Activated CD4-positive, alpha-beta T cell treated with anti-CD3 and anti-CD28 coated beads, Interleukin-2, amount 50 U/mL, for 4 hours (primary cell): ENCODE measurements at regions not wholly inside any gene's neighbourhood (a gene's known extent, or its start where the extent isn't known, plus 50 kb on each side); places are given as distances from the start of the nearest gene placed in this dataset.

Experiments used
- DNase-seq, 2 experiments: peaks; one replicate each; pipeline ENCODE4 v3.0.0-alpha.2; 2020

DNA sequence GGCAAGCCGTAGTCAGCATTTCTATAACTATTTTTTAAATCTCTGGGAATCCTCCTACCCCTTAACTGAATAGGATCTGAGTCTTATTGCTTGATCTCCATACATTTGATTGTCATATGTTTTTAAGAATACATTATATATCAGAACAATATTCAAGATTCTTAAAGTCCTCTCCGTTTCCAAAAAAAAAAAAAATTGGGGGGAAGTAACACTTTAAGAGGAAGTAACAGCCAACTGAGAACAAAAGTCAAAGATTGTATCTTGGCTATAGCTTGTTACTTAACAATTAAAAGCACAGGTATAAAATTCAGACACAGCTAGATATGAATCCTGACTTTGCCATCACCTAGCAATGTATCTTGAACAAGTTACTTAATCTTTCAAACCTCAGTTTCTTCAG, 169.9 kb upstream of the ADO start:
- DNase-seq, result no peak

DNA sequence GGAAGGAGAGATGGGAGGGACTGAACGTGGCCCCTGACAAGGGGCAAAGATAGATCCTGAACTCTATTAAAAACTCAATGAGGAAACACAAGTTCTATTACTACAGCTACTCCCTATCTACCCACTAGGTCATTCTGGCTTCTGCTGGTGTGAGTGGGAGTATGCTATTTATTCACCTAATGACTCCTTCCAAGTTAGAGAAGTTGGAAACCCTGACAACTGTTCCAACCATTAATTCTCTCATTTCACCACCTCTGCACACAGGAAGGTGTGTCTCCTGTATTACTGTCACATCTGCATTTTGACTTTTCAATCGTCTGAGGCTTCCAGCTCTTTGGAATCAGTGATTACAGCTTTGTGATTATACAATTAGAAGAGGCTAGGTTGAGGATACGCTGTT, 169.4 kb upstream of the ADO start:
- no peak for DNase-seq

DNA sequence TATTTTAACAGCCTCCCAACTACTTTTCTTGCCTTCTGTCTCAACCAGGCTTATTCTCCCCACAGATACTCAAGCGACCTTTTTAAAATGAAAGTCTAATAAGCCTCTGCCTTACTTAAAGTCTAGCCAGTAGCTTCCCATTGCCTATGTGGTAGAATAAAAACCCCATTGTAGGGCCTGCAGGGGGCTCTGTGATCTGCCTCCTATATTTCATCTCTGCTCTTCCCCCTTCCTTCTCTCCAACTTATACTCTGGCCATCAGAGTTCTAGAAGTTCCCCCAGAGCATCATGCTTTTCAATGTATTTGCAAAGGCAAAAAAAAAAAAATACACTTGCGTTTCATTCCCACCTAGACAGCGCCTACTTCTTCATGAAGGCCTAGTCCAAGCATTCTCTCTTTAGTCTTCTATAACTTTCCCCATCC, 167.7 kb upstream of the ADO start:
- no peak for DNase-seq

DNA sequence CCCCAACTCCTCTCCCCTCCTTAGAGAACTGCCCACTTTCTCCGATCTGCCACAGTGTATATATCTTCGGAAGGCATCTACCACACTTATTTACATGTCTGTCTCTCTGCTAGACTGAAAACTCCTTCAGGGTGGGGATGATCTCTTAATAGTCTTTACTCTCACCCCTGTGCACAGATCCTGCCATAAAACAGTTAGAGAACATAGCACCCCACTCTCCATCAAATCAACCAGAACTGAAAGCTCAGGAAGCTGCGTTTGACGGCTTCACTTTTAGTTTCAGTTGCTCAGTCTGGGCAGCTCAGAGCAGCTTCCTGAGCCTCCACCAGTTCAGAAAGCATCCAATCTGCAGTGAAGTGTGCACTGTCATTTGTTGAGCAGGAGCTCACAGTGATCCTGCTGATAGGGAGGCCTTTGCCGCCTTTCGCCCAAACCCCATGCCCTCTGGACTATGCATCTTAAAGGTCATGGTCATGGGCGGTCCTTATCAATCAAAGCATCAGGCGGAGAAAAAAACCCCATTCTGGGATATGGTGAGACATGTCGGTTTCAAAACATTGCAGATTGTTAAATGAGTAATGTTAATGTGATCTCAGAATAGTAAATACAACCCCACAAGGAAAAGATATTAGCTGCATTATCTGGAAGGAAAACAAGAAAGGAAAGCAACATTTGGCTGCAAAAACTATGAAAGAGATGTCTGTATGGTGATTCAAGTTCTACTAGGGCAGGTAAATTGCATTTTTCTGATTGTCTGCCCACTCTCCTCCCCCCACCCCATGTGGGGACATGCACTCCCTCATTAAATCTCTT, 167.1 kb upstream of the ADO start:
- DNase-seq, result peak; percentile 43 to 55

DNA sequence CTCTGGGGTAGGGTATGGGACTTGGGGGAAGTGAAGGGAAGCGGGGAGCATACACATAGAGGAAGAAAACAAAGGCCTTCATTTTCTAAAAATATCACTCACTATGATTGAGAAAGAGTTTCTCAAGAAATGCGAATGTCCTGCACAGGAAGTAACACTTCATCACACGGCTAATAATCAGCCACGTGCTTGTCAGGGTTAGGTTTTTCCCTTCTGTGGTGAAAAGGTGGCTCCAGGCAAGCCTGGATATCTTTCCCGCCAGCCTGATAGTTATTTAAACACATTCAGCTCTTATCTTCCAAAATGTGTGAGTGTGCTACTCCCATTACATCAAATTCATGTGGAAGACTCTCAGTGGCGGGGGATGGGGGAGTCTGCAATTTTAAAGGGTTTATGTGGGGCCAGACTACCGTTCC, 166.4 kb upstream of the ADO start:
- no peak for DNase-seq

DNA sequence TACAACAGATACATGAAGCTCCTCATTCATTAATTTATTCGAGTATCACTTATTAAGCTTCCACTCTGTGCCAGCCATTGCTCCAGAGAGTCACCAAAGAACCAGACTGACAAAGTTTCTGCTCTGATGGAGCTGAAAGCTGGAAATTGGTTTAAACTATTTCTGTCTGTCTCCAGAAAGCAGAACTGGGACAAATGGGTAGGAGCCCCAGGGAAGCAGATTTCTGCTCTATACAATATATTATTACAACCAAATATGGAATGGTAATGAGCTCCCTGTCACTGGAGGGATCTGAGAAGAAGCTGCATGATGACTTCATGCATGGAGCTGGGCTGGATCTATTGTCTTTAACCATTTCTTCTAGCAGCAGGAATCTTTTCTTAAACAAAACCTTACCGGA, 165.4 kb upstream of the ADO start:
- DNase-seq, result no peak

DNA sequence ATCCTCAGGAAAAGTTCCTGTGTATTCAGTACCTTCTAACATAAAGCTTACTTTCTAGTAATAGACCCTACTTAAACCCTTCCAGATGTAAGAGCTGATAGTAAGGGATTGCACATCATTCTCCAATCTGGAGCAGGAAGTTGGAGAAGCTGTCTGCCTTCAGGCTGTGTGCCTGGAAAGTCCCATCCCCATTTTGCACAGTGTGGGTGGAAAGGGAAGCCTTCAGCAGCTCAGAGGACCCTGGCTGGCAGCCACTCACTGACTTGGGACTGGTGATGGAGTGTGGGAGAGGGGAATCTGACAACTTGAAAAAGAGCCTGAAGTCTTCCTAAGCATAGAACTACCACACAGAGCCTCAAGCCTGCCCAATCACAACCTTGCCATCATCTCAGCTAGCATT, 164.1 kb upstream of the ADO start:
- DNase-seq, result no peak

DNA sequence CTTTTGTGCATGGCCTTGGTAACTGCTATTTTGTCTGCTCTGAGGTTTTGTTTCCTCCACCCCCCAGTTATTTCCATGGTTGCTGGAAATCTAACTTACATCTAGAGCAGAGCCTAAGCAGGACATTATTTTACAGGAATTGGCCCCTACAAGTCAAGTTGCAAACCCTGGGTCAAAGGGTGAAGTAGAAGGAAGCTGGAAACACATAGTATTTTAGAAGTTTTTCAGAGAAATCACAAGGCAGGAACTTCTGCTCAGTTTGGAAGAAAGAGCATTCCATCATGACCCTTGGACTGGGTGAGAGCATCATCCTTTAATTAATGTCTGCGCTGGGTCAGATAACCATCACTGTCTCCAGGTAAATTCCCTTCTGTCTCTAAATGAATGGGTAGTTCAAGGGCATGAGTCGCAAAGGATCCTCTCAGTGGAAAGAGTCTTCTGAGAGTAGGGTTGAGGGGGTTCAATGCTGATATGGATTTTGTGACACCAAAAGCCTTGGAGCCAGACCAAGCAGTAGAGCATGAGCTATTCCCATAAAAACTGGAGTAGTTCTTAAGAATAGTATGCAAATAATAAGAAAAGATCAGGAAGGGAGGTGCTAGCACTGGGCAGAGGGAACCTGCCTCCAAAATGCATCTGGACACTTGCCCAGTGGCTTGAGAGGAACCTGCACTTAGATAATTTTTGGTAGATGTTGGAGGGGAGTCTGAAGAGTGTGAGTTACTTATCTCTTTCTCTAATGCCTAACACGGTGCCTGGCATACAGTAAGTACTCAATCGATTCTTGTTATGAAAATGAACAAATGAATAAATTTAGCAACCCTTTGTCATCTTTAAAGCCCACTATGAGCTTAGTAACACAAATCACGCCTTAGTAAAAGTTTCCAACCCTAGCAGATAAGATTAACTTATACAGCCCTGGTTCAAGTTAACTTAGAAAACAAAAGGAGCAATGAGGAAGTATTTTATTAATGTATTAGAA, 160.6 kb upstream of the ADO start:
- DNase-seq, result no peak

DNA sequence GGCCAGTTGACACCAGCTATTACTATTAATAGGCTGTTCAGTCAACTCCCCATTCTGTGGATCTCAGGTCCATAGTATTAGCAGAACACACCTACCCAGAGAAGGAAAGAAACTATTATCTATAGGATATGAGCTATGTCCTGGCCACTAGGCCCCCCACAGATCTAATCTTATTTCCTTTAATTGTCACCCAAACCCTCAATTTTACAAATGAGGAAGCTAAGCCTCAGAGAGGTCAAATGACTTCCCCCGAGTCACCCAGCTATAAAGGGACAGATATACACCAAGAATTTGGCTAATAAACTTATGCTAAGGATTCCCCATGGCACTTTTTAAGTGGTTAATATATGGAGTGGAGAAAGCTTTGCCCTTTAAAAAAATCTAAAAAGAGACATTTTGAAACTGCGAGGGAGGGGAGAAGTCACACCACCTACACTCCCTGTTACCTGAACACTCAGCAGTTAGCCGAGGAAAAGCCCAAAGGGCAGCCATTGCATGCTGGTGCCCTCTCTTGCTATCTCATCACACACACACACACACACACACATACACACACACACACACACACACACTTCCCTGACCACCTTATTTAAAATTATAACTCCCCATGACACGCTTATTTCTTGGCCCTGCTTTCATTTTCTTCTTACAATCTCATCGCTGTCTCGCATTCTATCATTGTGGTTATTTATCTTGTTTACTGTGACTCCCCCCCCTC, 157.0 kb upstream of the ADO start:
- DNase-seq, result no peak

DNA sequence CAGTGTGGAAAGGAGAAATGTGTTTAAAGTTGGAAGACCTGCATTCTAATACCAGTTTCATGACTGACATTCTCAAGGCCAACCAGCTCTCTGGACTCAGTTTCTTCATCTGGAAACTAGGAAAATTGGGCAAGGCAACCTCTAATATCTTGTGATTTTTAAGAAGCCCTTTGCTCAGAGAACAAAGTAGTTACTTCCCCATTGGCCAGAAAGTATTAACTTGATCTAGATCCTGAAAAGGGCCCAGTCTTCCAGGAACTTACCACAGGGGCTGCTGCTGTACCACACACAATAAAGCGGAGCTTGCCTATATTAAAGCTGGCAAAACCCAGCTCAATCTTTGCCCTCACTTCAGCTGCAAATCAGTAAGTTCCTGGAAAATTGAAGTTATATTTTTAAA, 155.6 kb upstream of the ADO start:
- no peak for DNase-seq

DNA sequence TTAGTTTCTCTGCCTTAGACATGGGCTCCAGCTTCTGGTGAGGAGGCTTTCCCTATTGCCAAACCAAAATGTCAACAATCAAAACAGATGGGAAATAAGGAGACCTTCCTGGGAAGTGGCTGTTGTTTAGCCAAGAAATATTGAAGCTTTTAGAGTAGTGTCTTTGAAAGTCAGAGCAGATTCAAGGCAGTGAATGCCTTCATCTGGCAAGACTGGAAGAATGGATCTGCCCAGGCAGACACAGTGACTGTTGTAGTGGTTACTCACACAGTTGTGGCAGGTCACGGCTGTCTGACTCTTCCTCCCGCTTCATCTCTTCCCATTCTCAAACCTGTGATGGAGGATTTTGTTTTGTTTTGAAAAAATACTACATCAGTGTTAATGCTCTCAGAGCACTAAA, 154.1 kb upstream of the ADO start:
- DNase-seq, result no peak

DNA sequence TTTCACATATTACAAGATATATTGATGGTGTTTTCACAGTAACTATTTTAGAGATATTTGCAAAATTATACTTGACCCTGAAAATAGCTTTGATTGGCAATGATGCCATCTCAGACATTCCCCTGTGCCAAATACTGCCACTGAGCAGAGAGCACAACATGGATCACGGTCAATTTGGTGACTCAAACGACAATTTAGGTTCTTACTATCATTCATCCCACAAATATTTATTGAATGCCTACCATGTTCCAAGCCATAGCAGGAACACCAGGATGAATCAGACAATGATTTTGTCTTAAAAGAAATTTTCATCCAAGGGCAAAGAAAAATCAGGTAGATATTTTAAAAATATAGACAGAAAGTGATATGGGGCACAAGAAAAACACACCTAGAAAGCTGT, 153.2 kb upstream of the ADO start:
- DNase-seq, result no peak

DNA sequence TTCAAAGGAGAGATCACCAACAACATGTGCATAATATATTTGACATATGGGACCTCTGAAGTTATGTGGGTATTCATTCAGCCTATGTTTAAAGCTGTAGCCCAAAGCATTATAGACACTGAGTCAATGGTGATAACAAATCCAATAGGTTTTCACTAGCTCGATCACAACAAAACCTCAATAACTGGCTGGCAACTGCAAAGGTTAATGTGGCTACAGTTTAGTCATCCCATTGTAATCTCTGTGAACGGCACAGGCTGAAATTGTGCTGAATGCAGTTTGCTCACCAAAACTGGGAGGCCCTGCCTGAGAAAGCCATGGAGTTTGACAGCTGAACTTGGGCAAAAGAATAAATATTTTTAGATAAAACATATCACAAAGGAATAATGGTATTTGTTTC, 152.4 kb upstream of the ADO start:
- no peak for DNase-seq

DNA sequence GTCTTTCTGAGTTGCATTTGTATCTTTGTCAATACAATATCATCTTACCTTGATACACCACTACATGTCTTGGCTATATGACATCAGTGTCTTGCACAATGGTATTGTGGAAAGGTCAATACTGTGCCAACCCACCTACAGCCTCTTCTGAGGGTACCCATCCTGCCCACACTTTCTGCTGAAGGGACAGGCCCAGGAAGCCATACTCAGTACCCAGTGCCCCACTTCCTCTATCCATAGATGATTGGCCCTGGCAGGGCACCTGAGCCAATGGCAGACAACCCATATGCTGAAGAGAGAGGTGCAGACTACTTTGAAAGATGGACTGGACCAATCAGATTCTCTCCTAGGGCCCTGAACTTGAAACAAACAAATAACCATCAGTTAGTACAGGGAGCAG, 152.0 kb upstream of the ADO start:
- DNase-seq, result no peak

DNA sequence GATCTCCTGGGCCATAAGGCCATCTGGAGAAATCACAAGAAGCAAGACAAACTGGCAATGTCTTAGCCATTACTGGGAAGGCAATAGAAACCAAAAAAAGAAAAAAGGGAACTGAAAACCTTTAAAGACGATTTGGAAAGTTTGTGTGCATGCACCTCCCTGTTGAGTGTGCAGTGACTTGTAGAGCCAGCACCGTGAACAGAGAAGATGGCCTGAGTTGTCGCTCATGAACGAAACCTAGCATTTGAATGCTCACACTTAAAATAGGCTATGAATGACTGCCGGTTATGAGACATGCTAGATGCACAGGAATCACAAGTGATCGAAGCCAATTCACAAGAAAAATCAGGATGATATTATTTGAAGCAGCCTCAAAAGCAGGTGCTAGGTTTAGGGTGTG, 151.3 kb upstream of the ADO start:
- no peak for DNase-seq

DNA sequence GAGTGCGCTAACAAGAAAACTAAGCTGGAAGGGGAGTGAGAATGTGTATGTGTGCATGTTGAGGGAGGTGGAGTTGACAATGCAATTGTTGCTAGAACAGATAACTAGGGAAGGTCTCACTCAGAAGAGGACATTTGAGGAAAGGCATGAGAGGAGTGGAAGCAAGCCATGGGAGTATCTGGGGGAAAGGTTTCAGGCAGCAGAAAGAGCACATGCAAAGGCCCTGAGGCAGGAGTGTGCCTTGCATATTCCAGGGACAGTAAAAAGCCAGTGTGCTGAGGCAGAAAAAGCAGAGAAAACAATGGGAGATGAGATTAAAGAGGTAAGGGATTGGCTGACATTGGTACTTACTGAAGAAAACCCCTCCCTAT, 149.6 kb upstream of the ADO start:
- DNase-seq, result no peak

DNA sequence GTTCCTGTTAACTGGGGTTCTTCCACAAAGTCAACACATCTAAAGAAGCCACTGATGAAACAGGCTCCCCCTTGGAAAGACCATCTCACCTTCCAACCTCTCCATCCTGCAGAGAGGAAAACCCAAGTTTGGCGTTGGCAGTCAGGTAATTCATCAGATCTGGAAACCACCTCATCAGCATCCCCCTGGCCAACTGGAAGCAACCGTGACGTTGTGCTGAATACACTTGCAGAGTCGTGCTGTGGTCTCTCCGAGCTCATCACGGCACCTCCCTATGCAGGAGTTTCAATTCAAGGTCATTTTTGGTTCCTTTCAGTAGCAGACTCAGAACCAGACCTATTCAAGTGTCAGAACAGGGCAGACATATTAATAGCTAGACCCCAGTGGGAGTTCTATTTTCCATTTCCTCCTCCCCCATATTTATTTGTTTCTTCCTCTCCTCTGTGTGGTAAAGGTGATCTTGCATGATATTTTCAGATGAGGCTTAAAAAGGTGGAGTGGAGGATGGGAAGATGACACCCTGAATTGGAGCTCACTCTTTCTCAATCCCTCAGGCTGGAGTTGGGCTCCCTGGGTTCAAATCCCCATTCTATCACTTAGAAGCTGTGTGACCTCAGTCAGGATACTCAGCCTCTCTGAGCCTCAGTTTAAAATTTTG, 149.1 kb upstream of the ADO start:
- DNase-seq, result no peak

DNA sequence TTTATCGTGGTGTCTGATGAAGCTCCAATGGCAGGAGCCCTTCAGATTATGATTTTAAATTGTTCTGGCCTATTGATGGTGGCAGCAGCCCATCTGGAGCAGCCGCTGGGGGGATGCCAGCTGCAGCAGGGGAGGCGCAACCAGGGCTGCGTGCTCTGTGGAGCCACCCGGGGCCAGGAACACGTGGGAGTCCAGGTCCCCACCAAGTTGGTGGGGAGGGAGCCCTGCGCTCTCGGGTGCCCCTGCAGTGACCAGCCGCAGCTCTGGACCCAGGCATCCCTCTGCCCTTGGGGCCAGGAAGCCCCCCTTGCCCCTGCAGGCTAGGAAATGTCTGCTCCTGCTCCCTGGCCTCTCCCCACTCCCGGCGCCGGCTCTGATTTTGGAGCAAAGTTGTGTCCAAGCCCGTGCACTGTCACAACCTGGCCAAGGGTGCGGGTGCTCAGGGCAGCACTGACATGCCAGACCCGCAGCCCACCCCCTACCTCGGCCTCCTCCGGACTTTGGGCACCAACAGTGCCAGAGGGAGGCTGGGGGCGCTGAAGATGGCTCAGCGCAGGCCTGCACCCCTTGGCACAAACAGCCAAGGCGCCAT, 147.2 kb upstream of the ADO start:
- DNase-seq, result no peak

DNA sequence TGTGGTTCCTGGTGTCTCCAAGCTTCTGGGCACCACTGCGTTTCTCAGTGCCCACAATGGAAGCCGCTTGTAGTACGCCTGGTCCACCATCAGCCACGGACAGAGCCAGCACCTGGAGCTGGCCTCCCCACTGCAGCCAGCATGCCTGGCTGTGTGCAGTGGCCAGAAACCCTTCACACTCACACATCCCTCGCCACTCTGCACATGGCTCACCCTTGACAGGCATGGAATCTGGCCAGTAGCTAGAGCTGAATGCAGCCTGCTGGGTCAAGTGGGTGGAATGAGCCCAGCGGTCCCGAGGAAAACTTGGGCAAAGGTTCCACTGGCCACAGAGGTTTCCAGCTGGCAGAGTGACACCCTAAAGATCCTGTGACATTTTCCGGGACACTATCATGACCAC, 146.0 kb upstream of the ADO start:
- DNase-seq, result no peak

DNA sequence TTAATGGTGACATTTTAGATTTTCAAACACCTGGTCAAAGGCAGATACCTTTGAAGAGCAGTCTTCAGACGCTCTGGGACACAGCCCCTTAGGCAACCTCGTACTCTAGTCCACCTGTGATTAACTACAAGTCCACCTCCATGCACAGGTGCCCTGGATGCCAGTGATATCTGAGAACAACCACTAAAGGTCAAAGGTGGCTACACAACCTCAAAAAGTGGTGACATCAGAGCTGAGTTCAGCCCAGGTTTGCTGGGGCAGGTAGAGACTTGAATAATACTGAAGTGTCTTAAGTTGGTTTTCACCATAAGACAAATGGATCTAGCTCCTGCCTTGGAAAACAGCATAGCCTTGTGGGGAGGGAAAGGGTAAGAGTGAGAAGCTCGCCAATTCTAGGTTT, 143.4 kb upstream of the ADO start:
- no peak for DNase-seq

DNA sequence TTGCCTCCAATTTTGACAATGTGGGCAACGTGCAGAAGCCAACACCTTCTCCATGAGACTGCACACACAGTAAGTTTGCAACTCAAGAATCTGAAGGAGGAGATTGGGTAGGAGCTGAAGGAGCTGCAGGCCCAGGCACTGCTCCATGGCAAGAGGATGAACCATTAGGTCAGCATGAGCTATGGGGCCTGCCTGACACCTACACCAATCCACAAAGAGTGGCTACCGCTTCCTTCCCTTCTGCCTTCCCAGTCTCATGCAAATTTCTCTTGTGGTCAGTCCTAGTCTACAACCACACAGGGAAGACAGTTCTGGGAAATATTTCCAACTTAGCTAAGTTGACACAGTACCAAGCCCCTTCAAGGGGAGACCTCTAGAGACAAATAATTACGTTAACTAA, 142.0 kb upstream of the ADO start:
- no peak for DNase-seq

DNA sequence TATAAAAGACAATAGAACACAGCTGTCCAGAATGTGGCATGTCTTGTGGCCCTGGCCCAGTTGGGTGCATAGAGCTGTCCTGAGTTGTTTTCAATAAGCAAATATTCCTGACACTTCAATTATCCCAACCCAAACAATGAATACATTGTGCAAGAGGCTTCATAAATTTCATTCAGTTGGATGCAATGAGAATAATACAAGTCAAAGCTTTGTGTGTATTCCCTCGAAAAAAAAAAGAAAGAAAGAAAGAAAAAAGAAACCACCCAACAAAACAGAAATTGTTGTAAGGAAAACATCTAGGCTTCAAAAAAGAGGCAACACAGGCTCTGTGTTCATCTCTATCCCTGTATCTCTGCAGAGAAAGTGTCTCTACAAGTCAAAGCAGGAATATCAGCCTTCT, 138.7 kb upstream of the ADO start:
- DNase-seq, result no peak

DNA sequence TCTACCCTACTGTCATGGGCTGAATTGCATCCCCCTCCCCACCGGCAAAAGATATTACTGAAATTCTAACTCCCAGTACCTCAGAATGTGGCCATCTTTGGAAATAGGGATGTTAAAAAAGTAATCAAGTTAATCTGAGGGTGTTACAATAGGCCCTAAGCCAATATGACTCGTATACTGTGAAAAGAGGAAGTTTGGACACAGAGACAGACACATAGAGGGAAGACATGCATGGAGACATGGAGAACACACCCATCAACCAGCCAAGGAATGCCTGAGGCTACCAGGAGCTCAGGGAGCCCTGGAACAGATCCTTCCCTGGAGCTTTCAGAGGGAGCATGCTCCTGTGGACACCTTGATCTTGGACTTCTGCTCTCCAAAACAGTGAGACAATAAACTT, 138.2 kb upstream of the ADO start:
- no peak for DNase-seq
